ENCODE measurements at regions not wholly inside any gene's neighbourhood (a gene's known extent, or its start where the extent isn't known, plus 50 kb on each side); places are given as distances from the start of the nearest gene placed in this dataset.

GRCh38 chr4:138030375-138030774 is 211.8 kb downstream of the SLC7A11 start:
- Histone ChIP-seq H3K27me3 (ENCODE audit: insufficient read depth, low read length) (no peaks in the 10 kb centered on the region), H2AFZ (ENCODE audit: low read length, unreplicated experiment) (no peak overlapping the region), H3K4me1 (ENCODE audit: control insufficient read depth, insufficient read depth, low read length, unreplicated experiment) (peaks cover 5% of the 10 kb centered on the region), H3K27ac (ENCODE audit: low read depth, low read length) (no peak overlapping the region), H3K4me3 (ENCODE audit: low read depth, low read length) (no peak overlapping the region), H3K36me3 (ENCODE audit: insufficient read depth, low read length) (no peaks in the 10 kb centered on the region), H3K79me2 (ENCODE audit: control insufficient read depth, insufficient read depth, low read length, unreplicated experiment) (no peaks in the 10 kb centered on the region)

GRCh38 chr4:138028923-138029322 is 213.2 kb downstream of the SLC7A11 start:
- no peak overlapping the region for H2AFZ ChIP-seq (ENCODE audit: low read length, unreplicated experiment)
- H3K36me3 ChIP-seq (ENCODE audit: insufficient read depth, low read length) = no peaks in the 10 kb centered on the region
- H3K4me3 ChIP-seq (ENCODE audit: low read depth, low read length) = no peak overlapping the region
- H3K27ac ChIP-seq (ENCODE audit: low read depth, low read length) = no peak overlapping the region
- no peaks in the 10 kb centered on the region for H3K27me3 ChIP-seq (ENCODE audit: insufficient read depth, low read length)
- no peaks in the 10 kb centered on the region for H3K4me1 ChIP-seq (ENCODE audit: control insufficient read depth, insufficient read depth, low read length, unreplicated experiment)
- no peaks in the 10 kb centered on the region for H3K79me2 ChIP-seq (ENCODE audit: control insufficient read depth, insufficient read depth, low read length, unreplicated experiment)

- Histone ChIP-seq H3K79me2 (ENCODE audit: control insufficient read depth, insufficient read depth, low read length, unreplicated experiment) (no peaks in the 10 kb centered on the region), H3K4me1 (ENCODE audit: control insufficient read depth, insufficient read depth, low read length, unreplicated experiment) (peaks cover 8% of the 10 kb centered on the region), H3K27me3 (ENCODE audit: insufficient read depth, low read length) (no peaks in the 10 kb centered on the region), H3K36me3 (ENCODE audit: insufficient read depth, low read length) (no peaks in the 10 kb centered on the region), H3K27ac (ENCODE audit: low read depth, low read length) (no peak overlapping the region), H3K4me3 (ENCODE audit: low read depth, low read length) (no peak overlapping the region), H2AFZ (ENCODE audit: low read length, unreplicated experiment) (no peak overlapping the region)
Measured at GRCh38 chr4:138021139-138021830, 220.9 kb downstream of the SLC7A11 start.

DNA sequence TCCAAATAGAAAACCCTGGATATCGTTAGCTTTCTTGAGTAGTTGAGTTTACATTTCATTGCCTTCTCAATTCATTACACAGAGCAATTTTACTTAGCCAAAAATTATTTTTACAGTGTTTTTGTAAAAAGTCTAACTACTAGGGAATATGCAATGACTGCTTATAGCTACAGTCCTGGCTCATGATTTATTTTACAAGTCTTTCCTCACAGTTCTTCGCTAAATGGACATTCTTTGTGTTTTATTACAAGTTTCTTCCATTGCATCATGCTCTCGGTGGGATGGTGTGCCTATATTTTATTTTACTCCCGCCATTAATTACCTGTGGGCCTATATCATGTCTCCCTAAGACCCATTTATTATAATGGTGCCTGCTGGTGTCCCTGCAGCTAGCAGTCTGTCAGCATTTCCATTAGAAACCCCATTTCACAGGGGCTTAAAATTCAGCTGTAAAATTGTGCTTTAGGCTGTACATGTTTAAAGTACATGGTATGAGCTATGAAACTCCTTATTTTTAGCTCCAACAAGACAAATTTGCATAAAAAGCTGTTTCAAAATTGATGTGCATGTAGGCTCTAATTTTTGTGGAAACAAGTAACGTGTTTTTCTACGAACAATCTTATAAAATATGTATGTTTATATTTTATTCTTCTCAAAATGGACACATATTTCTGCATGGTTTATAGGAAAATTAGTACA is 227.4 kb downstream of the SLC7A11 start:
- Histone ChIP-seq H3K27ac (ENCODE audit: low read depth, low read length) (no peak overlapping the region), H3K79me2 (ENCODE audit: control insufficient read depth, insufficient read depth, low read length, unreplicated experiment) (no peaks in the 10 kb centered on the region), H3K36me3 (ENCODE audit: insufficient read depth, low read length) (no peaks in the 10 kb centered on the region), H3K4me1 (ENCODE audit: control insufficient read depth, insufficient read depth, low read length, unreplicated experiment) (peaks cover 8% of the 10 kb centered on the region), H3K27me3 (ENCODE audit: insufficient read depth, low read length) (no peaks in the 10 kb centered on the region), H3K4me3 (ENCODE audit: low read depth, low read length) (no peak overlapping the region), H2AFZ (ENCODE audit: low read length, unreplicated experiment) (no peak overlapping the region)

DNA sequence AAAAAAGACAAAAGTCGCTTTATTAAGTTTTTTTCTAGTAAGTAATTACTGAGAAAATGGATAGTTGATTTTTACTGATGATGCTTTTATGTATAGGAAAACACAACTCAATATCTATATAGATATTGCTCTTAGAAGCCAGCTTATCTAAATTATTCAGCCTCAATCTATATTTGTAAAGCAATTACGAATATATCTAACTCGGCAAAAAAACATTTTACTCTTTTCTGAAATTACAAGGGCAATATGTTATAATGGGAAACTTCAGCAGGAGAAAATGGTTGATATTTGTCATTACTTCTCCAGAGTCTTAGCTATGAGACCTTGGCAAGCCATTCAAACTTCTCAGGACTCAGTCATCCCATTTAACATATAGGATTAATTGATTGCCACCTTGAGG is 228.5 kb downstream of the SLC7A11 start:
- H2AFZ ChIP-seq (ENCODE audit: low read length, unreplicated experiment) = no peak overlapping the region
- no peaks in the 10 kb centered on the region for H3K36me3 ChIP-seq (ENCODE audit: insufficient read depth, low read length)
- no peak overlapping the region for H3K27ac ChIP-seq (ENCODE audit: low read depth, low read length)
- H3K79me2 ChIP-seq (ENCODE audit: control insufficient read depth, insufficient read depth, low read length, unreplicated experiment) = no peaks in the 10 kb centered on the region
- H3K27me3 ChIP-seq (ENCODE audit: insufficient read depth, low read length) = no peaks in the 10 kb centered on the region
- peaks cover 8% of the 10 kb centered on the region for H3K4me1 ChIP-seq (ENCODE audit: control insufficient read depth, insufficient read depth, low read length, unreplicated experiment)
- no peak overlapping the region for H3K4me3 ChIP-seq (ENCODE audit: low read depth, low read length)

GRCh38 chr4:138010639-138011038 is 231.5 kb downstream of the SLC7A11 start:
- H2AFZ ChIP-seq (ENCODE audit: low read length, unreplicated experiment) = peak overlapping the region; percentile 31
- no peak overlapping the region for H3K4me3 ChIP-seq (ENCODE audit: low read depth, low read length)
- H3K79me2 ChIP-seq (ENCODE audit: control insufficient read depth, insufficient read depth, low read length, unreplicated experiment) = no peaks in the 10 kb centered on the region
- no peaks in the 10 kb centered on the region for H3K27me3 ChIP-seq (ENCODE audit: insufficient read depth, low read length)
- H3K4me1 ChIP-seq (ENCODE audit: control insufficient read depth, insufficient read depth, low read length, unreplicated experiment) = no peaks in the 10 kb centered on the region
- H3K27ac ChIP-seq (ENCODE audit: low read depth, low read length) = no peak overlapping the region
- no peaks in the 10 kb centered on the region for H3K36me3 ChIP-seq (ENCODE audit: insufficient read depth, low read length)

- Histone ChIP-seq H3K4me1 (ENCODE audit: control insufficient read depth, insufficient read depth, low read length, unreplicated experiment) (no peaks in the 10 kb centered on the region), H3K79me2 (ENCODE audit: control insufficient read depth, insufficient read depth, low read length, unreplicated experiment) (no peaks in the 10 kb centered on the region), H2AFZ (ENCODE audit: low read length, unreplicated experiment) (no peak overlapping the region), H3K27ac (ENCODE audit: low read depth, low read length) (no peak overlapping the region), H3K4me3 (ENCODE audit: low read depth, low read length) (no peak overlapping the region), H3K36me3 (ENCODE audit: insufficient read depth, low read length) (no peaks in the 10 kb centered on the region), H3K27me3 (ENCODE audit: insufficient read depth, low read length) (no peaks in the 10 kb centered on the region)
Measured at GRCh38 chr4:138007572-138007971, 234.6 kb downstream of the SLC7A11 start.

DNA sequence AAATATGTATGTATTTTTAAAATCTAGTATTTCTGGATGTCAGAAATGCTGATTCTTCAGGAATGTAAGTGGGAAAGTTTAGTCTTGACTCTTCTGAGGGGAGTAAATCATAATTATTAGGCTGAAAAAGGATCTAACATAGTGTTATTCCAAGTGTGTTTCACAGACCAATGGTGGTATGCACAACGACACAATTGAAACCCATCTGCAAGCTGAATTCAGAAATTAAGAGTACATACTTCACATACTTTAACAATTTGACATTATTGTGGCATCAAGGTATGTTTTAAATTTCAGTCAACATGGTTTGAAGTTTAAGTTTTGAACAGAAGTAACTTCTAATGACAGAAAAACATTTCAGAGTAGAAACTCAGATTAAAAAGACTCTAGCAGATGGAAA is 236.7 kb downstream of the SLC7A11 start:
- Histone ChIP-seq H3K4me1 (ENCODE audit: control insufficient read depth, insufficient read depth, low read length, unreplicated experiment) (no peaks in the 10 kb centered on the region), H3K27me3 (ENCODE audit: insufficient read depth, low read length) (no peaks in the 10 kb centered on the region), H3K27ac (ENCODE audit: low read depth, low read length) (no peak overlapping the region), H3K4me3 (ENCODE audit: low read depth, low read length) (no peak overlapping the region), H3K79me2 (ENCODE audit: control insufficient read depth, insufficient read depth, low read length, unreplicated experiment) (no peaks in the 10 kb centered on the region), H3K36me3 (ENCODE audit: insufficient read depth, low read length) (no peaks in the 10 kb centered on the region), H2AFZ (ENCODE audit: low read length, unreplicated experiment) (no peak overlapping the region)

GRCh38 chr4:138003248-138003647 is 238.9 kb downstream of the SLC7A11 start:
- H2AFZ ChIP-seq (ENCODE audit: low read length, unreplicated experiment) = no peak overlapping the region
- peaks cover 7% of the 10 kb centered on the region for H3K4me1 ChIP-seq (ENCODE audit: control insufficient read depth, insufficient read depth, low read length, unreplicated experiment)
- H3K4me3 ChIP-seq (ENCODE audit: low read depth, low read length) = no peak overlapping the region
- H3K27ac ChIP-seq (ENCODE audit: low read depth, low read length) = no peak overlapping the region
- H3K36me3 ChIP-seq (ENCODE audit: insufficient read depth, low read length) = no peaks in the 10 kb centered on the region
- no peaks in the 10 kb centered on the region for H3K79me2 ChIP-seq (ENCODE audit: control insufficient read depth, insufficient read depth, low read length, unreplicated experiment)
- no peaks in the 10 kb centered on the region for H3K27me3 ChIP-seq (ENCODE audit: insufficient read depth, low read length)

- Histone ChIP-seq H3K27ac (ENCODE audit: low read depth, low read length) (no peak overlapping the region), H3K27me3 (ENCODE audit: insufficient read depth, low read length) (no peaks in the 10 kb centered on the region), H3K4me1 (ENCODE audit: control insufficient read depth, insufficient read depth, low read length, unreplicated experiment) (peaks cover 8% of the 10 kb centered on the region), H3K79me2 (ENCODE audit: control insufficient read depth, insufficient read depth, low read length, unreplicated experiment) (no peaks in the 10 kb centered on the region), H3K4me3 (ENCODE audit: low read depth, low read length) (no peak overlapping the region), H3K36me3 (ENCODE audit: insufficient read depth, low read length) (no peaks in the 10 kb centered on the region), H2AFZ (ENCODE audit: low read length, unreplicated experiment) (peak overlapping the region; percentile 73)
Measured at GRCh38 chr4:137998666-137999429, 243.3 kb downstream of the SLC7A11 start.

Data from ACC112 (cell line).